Keratinocyte (primary cell): ENCODE measurements at regions not wholly inside any gene's neighbourhood (a gene's known extent, or its start where the extent isn't known, plus 50 kb on each side); places are given as distances from the start of the nearest gene placed in this dataset.

ENCODE experiments used
- DNase-seq: peaks from one replicate; pipeline ENCODE4 v3.0.0-alpha.2; 2011; ENCODE audit warnings: low read depth, missing footprints, low spot score
- FAIRE-seq: peaks from 2 replicates; lab custom pipeline; 2011; peaks lifted over from hg19 to GRCh38; lab: Jason Lieb, UNC
- H2AFZ ChIP-seq: 2 replicates; pipeline ENCODE4 v1.6.0; 2012; ENCODE audit warnings: low read length, control low read depth, inconsistent platforms; ENCODE audit not compliant: control insufficient read depth
- H3K27ac ChIP-seq: 2 replicates; pipeline ENCODE4 v1.5.1; 2011; ENCODE audit warnings: low read length; ENCODE audit not compliant: control insufficient read depth, insufficient read depth
- H3K27me3 ChIP-seq: 3 replicates; pipeline ENCODE4 v1.6.0; 2011; ENCODE audit warnings: low read length; ENCODE audit not compliant: control insufficient read depth, insufficient read depth; ENCODE audit errors: extremely low read depth
- H3K36me3 ChIP-seq, 2 experiments: 2 replicates in 1 of 2; 3 replicates in 1 of 2; pipeline ENCODE4 v1.5.1; 2011; ENCODE audit warnings: low read length in 2 of 2, mild to moderate bottlenecking in 1 of 2; ENCODE audit not compliant: control insufficient read depth in 2 of 2, insufficient read depth in 2 of 2; ENCODE audit errors: extremely low read depth in 1 of 2
- H3K4me1 ChIP-seq: 3 replicates; pipeline ENCODE4 v1.5.1; 2011; ENCODE audit warnings: low read length; ENCODE audit not compliant: control insufficient read depth, insufficient read depth; ENCODE audit errors: extremely low read depth
- H3K4me2 ChIP-seq: 3 replicates; pipeline ENCODE4 v1.6.0; 2011; ENCODE audit warnings: low read depth, low read length; ENCODE audit not compliant: control insufficient read depth, insufficient read depth; ENCODE audit errors: extremely low read depth
- H3K4me3 ChIP-seq, 3 experiments: fragments of 200-600 bp in 1 of 3; sonication (generic) in 1 of 3; 2 replicates in 2 of 3; 3 replicates in 1 of 3; pipeline ENCODE4 v1.5.1; 2011 to 2016; ENCODE audit warnings: low read length in 3 of 3, mild to moderate bottlenecking in 3 of 3, control low read depth in 2 of 3, inconsistent platforms in 1 of 3, low read depth in 1 of 3, mixed read lengths in 1 of 3, mixed run types in 1 of 3, moderate library complexity in 1 of 3; ENCODE audit not compliant: control insufficient read depth in 2 of 3, insufficient read depth in 2 of 3; ENCODE audit errors: extremely low read depth in 1 of 3
- H3K79me2 ChIP-seq: 2 replicates; pipeline ENCODE4 v1.6.0; 2012; ENCODE audit warnings: low read length; ENCODE audit not compliant: control insufficient read depth, insufficient read depth
- H3K9ac ChIP-seq: 3 replicates; pipeline ENCODE4 v1.6.0; 2011; ENCODE audit warnings: low read length; ENCODE audit not compliant: control insufficient read depth, insufficient read depth; ENCODE audit errors: extremely low read depth
- H3K9me1 ChIP-seq: 3 replicates; pipeline ENCODE4 v1.6.0; 2011; ENCODE audit warnings: low read length; ENCODE audit not compliant: control insufficient read depth, insufficient read depth; ENCODE audit errors: extremely low read depth
- H3K9me3 ChIP-seq: 2 replicates; pipeline ENCODE4 v1.5.1; 2012; ENCODE audit warnings: low read depth, low read length; ENCODE audit not compliant: control insufficient read depth
- H4K20me1 ChIP-seq: 3 replicates; pipeline ENCODE4 v1.6.0; 2011; ENCODE audit warnings: low read length; ENCODE audit not compliant: control insufficient read depth, insufficient read depth; ENCODE audit errors: extremely low read depth
- EZH2 ChIP-seq: IDR thresholded peaks from one replicate; pipeline ENCODE4 v1.6.1; 2012; ENCODE audit warnings: inconsistent platforms, mild to moderate bottlenecking, low read length, moderate library complexity
- dilution Hi-C: fragments of 300-500 bp; cut with MboI; formaldehyde crosslinking; loops from one replicate; pipeline ENCODE4 v1.7.0; 2020; ENCODE audit warnings: low sequenced_read_pairs; ENCODE audit not compliant: extremely low pct_ligation_motif_present
- TF ChIP-seq, protein P1 (sequence below), 3 experiments: IDR thresholded peaks in 1 of 3; conservative IDR thresholded peaks in 1 of 3; optimal IDR thresholded peaks in 1 of 3; 2 replicates in 2 of 3; 3 replicates in 1 of 3; pipeline versions ENCODE3 to v1.5.1; 2011; ENCODE audit warnings: low read length in 3 of 3, mild to moderate bottlenecking in 3 of 3, moderate library complexity in 2 of 3, control low read depth in 1 of 3, inconsistent platforms in 1 of 3; ENCODE audit not compliant: insufficient read depth in 2 of 3; ENCODE audit errors: extremely low read depth in 1 of 3

DNA sequence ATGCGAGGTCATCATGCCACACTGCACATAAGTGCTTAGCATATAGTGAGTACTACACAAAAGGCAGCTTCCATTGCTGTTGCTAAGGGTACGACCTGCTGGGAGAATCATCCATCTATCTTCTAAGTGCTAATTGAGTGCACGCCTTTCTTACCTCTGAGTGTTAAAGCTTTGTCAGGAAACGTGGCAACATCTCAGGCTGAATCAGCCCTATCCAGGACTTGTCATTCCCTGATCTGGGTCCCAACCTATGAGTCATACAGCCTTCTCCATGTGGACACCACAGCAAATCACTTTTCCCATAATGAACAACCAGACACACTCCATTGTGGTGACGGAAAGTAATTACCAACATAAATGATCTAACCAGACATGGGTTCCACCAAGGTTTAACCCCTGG, 201.1 kb upstream of the MAF start:
- Histone ChIP-seq H3K9me3 (peaks cover 4% of the 10 kb centered on the region), H2AFZ (no peak overlapping the region), H3K9ac (no peak overlapping the region), H3K27me3 (no peaks in the 10 kb centered on the region), H3K4me3 (no peak overlapping the region), H3K4me1 (no peaks in the 10 kb centered on the region), H3K79me2 (no peaks in the 10 kb centered on the region), H3K36me3 (no peaks in the 10 kb centered on the region), H3K4me2 (no peak overlapping the region), H3K9me1 (no peaks in the 10 kb centered on the region), H3K27ac (no peak overlapping the region), H4K20me1 (no peaks in the 10 kb centered on the region)
- FAIRE-seq (peak; percentile 78), DNase-seq (peak; percentile 36)
- dilution Hi-C loops: no loop called here
- no peak for TF ChIP-seq EZH2
- TF ChIP-seq, protein P1, sequence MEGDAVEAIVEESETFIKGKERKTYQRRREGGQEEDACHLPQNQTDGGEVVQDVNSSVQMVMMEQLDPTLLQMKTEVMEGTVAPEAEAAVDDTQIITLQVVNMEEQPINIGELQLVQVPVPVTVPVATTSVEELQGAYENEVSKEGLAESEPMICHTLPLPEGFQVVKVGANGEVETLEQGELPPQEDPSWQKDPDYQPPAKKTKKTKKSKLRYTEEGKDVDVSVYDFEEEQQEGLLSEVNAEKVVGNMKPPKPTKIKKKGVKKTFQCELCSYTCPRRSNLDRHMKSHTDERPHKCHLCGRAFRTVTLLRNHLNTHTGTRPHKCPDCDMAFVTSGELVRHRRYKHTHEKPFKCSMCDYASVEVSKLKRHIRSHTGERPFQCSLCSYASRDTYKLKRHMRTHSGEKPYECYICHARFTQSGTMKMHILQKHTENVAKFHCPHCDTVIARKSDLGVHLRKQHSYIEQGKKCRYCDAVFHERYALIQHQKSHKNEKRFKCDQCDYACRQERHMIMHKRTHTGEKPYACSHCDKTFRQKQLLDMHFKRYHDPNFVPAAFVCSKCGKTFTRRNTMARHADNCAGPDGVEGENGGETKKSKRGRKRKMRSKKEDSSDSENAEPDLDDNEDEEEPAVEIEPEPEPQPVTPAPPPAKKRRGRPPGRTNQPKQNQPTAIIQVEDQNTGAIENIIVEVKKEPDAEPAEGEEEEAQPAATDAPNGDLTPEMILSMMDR (optimal IDR thresholded peaks at IDR 0.05 in 1 of 3, IDR thresholded peaks at IDR 0.05 in 1 of 3, conservative IDR thresholded peaks at IDR 0.05 in 1 of 3; ENCODE audit: extremely low read depth in 1 of 3, insufficient read depth in 2 of 3, low read length in 3 of 3): no peak

DNA sequence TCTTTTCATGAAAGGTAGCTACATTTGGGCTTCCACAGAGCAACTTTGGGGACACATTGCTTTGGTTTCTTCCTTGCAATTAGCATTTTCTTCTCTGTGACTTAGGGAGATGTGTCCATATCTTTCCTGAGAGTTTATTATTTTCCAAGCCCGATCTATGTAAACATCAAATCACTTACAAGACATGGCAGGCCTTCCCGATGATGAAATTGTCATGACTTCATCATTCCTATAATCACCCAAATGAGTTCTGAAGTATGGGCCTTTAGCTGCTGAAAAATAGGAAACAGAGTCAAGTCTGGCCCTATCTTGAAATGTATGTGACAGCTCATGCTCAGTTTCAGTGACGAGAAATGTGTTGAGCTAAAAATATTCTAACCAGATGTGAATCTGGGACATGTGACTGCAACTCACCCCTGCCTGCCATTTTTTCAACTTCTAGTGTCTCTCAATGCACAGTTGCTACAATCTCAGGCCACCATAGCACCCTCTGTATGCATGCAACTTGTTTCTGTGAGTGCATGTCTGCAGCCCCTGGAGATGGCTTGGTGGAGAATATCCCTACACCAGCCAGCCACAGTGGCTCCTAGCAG, 199.6 kb upstream of the MAF start:
- H3K4me2 ChIP-seq: no peak overlapping the region
- no peaks in the 10 kb centered on the region for H3K9me1 ChIP-seq
- no peak overlapping the region for H2AFZ ChIP-seq
- H3K9ac ChIP-seq: no peak overlapping the region
- dilution Hi-C loops: no loop called here
- no peaks in the 10 kb centered on the region for H3K27me3 ChIP-seq
- TF ChIP-seq, protein P1 (optimal IDR thresholded peaks at IDR 0.05 in 1 of 3, IDR thresholded peaks at IDR 0.05 in 1 of 3, conservative IDR thresholded peaks at IDR 0.05 in 1 of 3; ENCODE audit: extremely low read depth in 1 of 3, insufficient read depth in 2 of 3, low read length in 3 of 3): no peak
- no peak for TF ChIP-seq EZH2
- no peak overlapping the region for H3K4me3 ChIP-seq
- H4K20me1 ChIP-seq: no peaks in the 10 kb centered on the region
- peaks cover 4% of the 10 kb centered on the region for H3K4me1 ChIP-seq
- no peak overlapping the region for H3K27ac ChIP-seq
- H3K9me3 ChIP-seq: peaks cover 4% of the 10 kb centered on the region
- FAIRE-seq: no peak
- no peaks in the 10 kb centered on the region for H3K36me3 ChIP-seq
- H3K79me2 ChIP-seq: no peaks in the 10 kb centered on the region
- DNase-seq: no peak
